H1 (cell line): ENCODE measurements at regions not wholly inside any gene's neighbourhood (a gene's known extent, or its start where the extent isn't known, plus 50 kb on each side); places are given as distances from the start of the nearest gene placed in this dataset.

Experiments used
- CHD1 ChIP-seq: IDR thresholded peaks from 2 replicates; pipeline ENCODE4 v1.6.1; 2012; ENCODE audit warnings: low read depth, low read length, improper control_type of control experiment
- CHD7 ChIP-seq: fragments of 300-600 bp; sonication (generic); IDR thresholded peaks from 2 replicates; pipeline ENCODE4 v1.7.1; 2012; ENCODE audit warnings: low read length, moderate library complexity, mild to moderate bottlenecking, inconsistent platforms; ENCODE audit not compliant: insufficient replicate concordance
- CTCF ChIP-seq, 3 experiments: IDR thresholded peaks; 1 replicate in 2 of 3; 2 replicates in 1 of 3; pipeline versions ENCODE4 v1.5.1 to v1.6.1; 2011; ENCODE audit warnings: low read length in 3 of 3, mild to moderate bottlenecking in 3 of 3, inconsistent platforms in 2 of 3, low read depth in 1 of 3, moderate library complexity in 1 of 3; ENCODE audit not compliant: insufficient read depth in 1 of 3; ENCODE audit errors: control extremely low read depth in 1 of 3
- KDM4A ChIP-seq: IDR thresholded peaks from one replicate; pipeline ENCODE4 v1.7.1; 2012; ENCODE audit warnings: low read depth, mild to moderate bottlenecking, moderate library complexity, low read length, inconsistent platforms; ENCODE audit not compliant: severe bottlenecking
- NANOG ChIP-seq: IDR thresholded peaks from 2 replicates; pipeline ENCODE4 v1.6.1; 2011; ENCODE audit warnings: low read length, low read depth, mild to moderate bottlenecking, inconsistent platforms; ENCODE audit not compliant: insufficient read depth, poor library complexity, severe bottlenecking
- USF2 ChIP-seq: IDR thresholded peaks from 2 replicates; pipeline ENCODE4 v1.6.1; 2011; ENCODE audit warnings: low read length, improper control_type of control experiment

- TF ChIP-seq CHD7 (no peak), KDM4A (no peak), CTCF (IDR thresholded peaks at IDR 0.05; ENCODE audit: control extremely low read depth in 1 of 3, insufficient read depth in 1 of 3, low read depth in 1 of 3, low read length in 3 of 3) (no peak), USF2 (no peak), NANOG (no peak), CHD1 (no peak)
Observed at GRCh38 chr5:145056800-145057199, 778.3 kb downstream of the PRELID2 start (continued).
